Stimulated activated CD4-positive, alpha-beta T cell treated with anti-CD3 and anti-CD28 coated beads, Interleukin-4, amount 100 ng/mL, for 1 hour (primary cell): ENCODE measurements at regions not wholly inside any gene's neighbourhood (a gene's known extent, or its start where the extent isn't known, plus 50 kb on each side); places are given as distances from the start of the nearest gene placed in this dataset.

Experiments
- DNase-seq: peaks from one replicate; pipeline ENCODE4 v3.0.0-alpha.2; 2020

DNA sequence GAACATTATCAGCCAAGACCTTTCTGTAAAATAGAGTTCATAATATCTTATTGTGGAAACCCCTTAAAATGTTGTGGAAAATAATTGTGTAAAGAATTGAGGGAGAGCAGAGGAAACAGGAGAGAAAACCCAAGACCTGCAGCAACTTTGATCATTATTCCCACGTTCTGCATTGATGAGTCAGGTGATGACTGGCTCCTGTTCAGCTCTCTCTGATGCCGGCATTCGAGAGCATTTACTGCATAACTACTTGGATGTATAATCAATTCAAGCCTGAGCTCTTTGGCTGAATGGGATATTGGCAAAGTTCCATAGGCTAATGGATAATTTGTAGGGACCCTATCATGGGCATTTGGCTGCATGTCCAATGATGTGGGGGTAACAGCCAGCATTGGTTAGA is 176.3 kb upstream of the ARID2 start:
- no peak for DNase-seq

- DNase-seq = no peak
These were observed 172.5 kb upstream of the ARID2 start for GRCh38 chr12:45557016-45557415.

GRCh38 chr12:45558353-45558752 is 171.2 kb upstream of the ARID2 start:
- no peak for DNase-seq

- DNase-seq = no peak
These were observed 170.0 kb upstream of the ARID2 start for GRCh38 chr12:45559537-45559936.

- DNase-seq = no peak
These were observed 168.8 kb upstream of the ARID2 start for GRCh38 chr12:45560689-45561088.

GRCh38 chr12:45561488-45561887 is 168.0 kb upstream of the ARID2 start:
- no peak for DNase-seq

GRCh38 chr12:45565590-45565989 is 163.9 kb upstream of the ARID2 start:
- no peak for DNase-seq

DNA sequence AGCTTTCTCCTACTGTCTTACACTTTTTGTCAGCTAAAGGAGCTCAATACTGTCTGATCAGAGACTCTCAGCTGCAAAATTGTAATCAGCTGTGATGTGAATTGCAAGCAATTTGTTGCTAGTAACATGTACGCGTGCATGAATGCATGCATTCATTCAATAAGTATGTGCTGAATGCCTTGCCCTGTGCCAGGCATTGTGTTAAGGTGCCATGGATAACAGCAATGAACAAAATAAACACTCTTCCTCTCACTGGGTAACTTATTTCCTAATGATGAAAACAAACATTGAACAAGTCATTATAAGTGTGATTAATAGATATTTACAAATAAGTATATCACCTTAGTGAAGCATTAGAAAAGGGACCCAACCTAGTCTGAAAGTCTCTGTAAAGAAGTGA is 163.2 kb upstream of the ARID2 start:
- DNase-seq = no peak

GRCh38 chr12:45568808-45569207 is 160.7 kb upstream of the ARID2 start:
- no peak for DNase-seq

DNA sequence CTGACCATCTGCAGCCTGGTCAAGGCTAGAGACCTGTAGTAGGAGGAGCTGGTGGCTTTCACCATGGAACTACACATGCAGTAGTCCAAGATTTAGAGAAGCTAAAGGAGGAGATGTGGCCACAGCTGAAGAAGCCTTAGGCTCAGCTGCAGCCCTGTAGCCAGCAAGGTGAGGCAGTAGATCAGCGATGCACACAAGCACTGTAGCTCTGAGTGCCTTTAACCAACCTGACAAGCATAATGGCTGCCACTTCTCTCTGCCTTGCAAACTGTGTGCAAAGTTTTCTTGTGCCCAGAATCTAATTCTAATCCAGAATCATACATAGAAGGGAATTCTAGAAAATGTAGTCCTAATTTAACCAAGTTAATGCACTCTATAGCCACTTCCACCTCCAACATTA is 159.0 kb upstream of the ARID2 start:
- no peak for DNase-seq

GRCh38 chr12:45572114-45572513 is 157.4 kb upstream of the ARID2 start:
- DNase-seq = no peak

DNA sequence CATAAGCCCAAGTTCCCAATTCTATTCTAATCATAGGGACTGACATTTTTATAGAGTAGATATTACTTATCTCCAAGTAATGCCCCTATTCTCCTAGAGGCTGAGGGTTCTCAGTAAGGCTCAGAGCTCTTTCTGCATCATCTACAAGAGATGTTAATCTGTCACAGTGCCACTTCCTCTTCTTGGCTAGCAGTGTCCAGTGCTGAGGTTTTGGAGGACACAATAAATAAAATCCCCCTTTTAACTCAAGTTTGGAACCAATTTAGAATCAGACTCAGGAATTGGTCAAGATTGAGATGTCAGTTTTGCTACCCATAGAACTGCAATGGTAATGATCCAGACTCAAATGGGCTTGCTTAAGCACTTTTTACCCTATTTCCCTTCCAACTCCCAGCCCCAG is 154.1 kb upstream of the ARID2 start:
- DNase-seq = no peak

DNA sequence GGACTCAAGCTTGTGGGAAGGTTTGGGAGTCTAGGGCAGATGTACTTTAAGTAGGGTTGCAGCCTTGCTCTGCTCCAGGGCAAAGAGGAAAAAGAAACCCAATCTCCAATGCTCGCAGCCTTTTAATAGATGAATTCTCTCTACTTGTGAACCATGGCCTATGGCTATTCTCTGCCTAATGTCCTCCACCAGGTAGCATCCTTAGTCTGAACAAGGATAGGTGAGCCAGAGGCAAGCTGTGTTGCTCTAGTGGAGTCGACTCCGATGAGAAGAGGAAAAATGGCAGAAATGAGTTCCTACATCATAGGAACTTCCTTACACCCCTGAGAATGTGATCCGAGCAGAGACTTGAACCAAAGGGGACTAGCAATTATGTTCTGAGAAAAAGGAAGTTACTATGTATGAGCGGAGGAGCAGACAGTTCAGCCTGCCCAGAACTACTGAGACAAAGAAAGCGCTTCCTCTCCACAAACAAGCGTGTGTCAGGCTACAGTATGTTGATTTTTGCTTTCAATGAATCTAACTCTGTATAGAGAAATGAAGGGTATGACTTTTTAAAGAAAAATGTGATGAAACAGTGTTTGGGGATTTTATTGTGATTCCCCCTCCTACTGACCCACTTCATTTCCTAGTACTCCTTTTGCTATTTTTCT is 153.6 kb upstream of the ARID2 start:
- no peak for DNase-seq

DNA sequence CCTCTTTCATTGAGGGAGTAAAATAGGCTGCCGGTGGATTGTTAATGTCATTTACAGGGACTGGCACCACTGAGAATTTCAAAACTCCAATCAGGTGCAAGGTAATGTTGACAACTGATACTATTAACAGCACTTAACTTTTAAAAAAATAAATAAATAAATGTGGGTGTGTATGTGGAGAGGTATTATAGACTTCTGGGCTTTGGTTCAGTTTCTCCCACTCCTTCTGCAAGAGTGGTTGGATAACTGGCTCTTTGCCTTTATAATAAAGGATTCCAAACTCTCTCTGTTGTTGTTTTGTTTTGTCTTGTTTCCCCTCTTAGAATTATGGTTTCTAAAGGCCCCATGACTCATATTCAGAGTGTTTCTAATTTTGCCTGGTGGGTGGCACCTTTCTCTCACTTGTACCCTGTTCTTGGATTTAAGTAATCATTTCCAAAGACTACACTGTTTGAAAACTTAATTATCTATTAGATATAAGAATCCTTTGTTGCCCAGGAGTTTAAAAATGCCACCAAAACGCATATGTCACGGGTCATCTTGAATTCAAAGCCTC is 151.6 kb upstream of the ARID2 start:
- DNase-seq = no peak

DNA sequence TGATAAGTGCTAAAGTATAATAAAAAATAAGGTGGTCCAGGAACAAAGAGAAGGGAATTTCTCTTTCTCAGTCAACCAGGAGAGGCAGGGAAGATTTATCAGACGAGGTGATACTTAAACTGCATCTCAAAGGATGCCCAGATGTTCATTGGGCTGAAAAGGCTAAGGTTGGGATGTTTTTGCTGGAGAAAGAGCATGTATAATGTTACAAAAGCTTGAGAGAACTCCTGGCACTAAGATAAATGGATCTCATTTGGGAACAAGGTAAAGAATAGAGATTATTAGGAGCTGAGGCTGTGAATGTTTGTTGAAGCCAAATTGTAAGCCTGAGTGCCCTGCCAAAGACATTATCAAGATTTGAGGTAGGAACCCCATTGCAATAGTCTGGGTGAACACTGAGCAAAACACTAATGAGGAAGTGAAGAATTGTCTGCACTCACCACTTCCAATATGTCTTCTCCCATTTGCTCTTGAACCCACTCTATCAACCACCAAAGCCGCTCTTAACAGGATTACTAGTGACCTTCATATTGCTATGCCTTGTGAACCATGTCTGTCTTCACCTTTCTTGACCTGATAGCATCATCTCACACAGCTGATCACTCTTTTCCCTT is 149.0 kb upstream of the ARID2 start:
- no peak for DNase-seq

GRCh38 chr12:45581112-45581511 is 148.4 kb upstream of the ARID2 start:
- DNase-seq = no peak

GRCh38 chr12:45582536-45582935 is 147.0 kb upstream of the ARID2 start:
- no peak for DNase-seq

DNA sequence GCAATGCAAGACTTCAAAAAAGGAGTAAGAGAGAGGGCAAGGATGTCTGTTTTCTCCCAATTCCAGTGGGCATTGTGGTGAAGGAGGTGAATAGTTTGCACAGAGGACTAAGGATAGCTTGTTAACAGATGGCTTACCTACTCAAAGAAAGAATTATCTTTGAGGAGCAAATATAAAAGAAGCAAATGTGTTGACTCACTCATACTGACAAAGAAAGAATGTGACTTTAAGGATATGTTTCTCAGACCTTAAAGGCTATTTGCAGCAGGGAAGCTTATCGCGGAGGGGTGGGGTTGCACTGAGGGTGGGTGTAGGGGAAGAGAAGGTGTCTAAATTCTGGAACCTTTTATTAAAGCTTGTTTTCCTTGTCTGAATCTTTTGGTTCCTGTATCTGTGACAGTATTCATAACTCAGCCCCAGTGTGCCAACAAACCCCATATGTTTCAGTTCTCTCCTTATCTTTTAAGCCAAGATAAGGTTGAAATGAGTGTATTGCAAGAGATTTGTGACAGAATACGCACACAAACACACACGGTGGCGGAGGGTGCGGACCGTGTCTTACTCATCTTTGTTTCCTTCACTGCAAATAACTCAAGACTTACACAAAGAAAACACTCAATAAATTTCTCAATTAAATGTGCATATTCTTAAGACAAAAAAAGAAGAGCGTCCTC is 146.4 kb upstream of the ARID2 start:
- no peak for DNase-seq

GRCh38 chr12:45584336-45584735 is 145.2 kb upstream of the ARID2 start:
- DNase-seq = no peak

- no peak for DNase-seq
These were observed 143.8 kb upstream of the ARID2 start for GRCh38 chr12:45585522-45586230.

DNA sequence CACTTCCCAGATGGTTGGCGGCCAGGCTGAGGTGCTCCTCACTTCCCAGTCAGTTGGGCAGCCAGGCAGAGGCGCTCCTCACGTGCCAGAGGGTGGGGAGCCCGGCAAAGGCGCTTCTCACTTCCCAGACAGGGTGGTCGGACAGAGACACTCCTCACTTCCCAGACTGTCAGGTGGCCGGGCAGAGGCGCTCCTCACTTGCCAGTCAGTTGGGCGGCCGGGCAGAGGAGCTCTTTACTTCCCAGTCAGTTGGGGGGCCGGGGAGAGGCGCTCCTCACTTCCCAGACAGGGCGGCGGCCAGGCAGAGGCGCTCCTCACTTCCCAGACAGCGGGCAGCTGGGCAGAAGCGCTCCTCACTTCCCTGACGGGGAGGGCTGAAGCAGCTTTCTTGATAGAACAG is 143.0 kb upstream of the ARID2 start:
- DNase-seq = no peak

DNA sequence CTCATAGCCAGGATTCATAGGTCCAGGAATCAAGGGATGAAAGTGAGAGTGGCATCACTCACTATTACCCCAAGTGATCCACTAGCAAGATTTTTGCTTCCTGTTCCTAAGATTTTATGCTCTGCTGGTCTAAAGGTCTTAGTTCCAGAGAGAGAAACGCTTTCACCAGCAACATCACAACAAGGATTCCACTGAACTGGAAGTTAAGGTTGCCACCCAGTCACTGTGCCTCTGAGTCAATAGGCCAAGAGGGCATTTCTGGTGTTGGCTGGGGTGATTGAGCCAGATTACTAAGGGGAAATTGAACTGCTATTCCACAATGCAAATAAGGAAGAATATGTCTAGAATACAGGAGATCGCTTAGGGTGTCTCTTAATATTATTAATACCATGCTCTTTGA is 142.5 kb upstream of the ARID2 start:
- no peak for DNase-seq

- DNase-seq = no peak
These were observed 141.5 kb upstream of the ARID2 start for GRCh38 chr12:45587877-45588533.
